ENCODE measurements at regions not wholly inside any gene's neighbourhood (a gene's known extent, or its start where the extent isn't known, plus 50 kb on each side); places are given as distances from the start of the nearest gene placed in this dataset.

- TF ChIP-seq CTCF (optimal IDR thresholded peaks at IDR 0.05 in 1 of 3, IDR thresholded peaks at IDR 0.05 in 1 of 3, conservative IDR thresholded peaks at IDR 0.05 in 1 of 3; ENCODE audit: extremely low read depth in 1 of 3, insufficient read depth in 2 of 3, low read length in 3 of 3) (no peak), EZH2 (IDR thresholded peaks at IDR 0.05; ENCODE audit: low read length) (no peak)
Observed at GRCh38 chr12:24709216-24709615, 239.7 kb downstream of the BCAT1 start.

All from keratinocyte (primary cell).